ENCODE measurements at regions not wholly inside any gene's neighbourhood (a gene's known extent, or its start where the extent isn't known, plus 50 kb on each side); places are given as distances from the start of the nearest gene placed in this dataset.

DNA sequence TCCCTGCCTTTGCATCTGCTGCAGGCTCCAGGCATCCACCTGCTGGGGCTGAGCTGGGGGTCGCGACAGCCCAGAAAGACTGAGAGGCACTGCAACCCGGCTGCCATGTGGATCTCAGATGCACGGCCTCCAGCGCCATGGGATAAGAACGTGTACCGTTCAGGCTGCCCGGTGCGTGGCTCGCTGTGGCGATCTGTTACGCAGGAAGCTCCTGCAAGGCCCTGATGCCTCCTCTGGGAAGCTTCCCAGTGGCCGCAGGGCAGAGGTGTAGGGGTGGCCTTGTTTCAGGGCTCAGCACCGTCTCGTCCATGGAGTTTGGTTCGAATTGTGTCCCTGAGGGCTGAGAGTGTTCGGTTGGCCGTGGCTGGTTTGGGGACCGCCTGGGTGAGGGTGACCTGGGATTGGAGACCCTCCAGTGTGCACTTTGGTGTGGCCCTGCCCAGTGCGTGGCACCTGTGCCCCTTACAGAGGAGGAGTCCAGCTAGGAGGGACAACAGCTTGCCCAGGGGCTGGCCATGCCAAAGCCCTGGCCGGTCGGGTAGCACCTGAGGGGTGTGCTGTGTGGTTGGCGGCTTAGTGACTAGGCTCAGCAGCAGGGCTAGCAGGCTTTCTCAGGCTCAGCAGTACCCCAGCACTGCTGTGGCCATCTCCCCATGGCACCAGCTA is 1184.5 kb downstream of the BRD1 start:
- TF ChIP-seq, protein P1, sequence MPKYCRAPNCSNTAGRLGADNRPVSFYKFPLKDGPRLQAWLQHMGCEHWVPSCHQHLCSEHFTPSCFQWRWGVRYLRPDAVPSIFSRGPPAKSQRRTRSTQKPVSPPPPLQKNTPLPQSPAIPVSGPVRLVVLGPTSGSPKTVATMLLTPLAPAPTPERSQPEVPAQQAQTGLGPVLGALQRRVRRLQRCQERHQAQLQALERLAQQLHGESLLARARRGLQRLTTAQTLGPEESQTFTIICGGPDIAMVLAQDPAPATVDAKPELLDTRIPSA (CRISPR knock-in tag; IDR thresholded peaks at IDR 0.05; ENCODE audit: borderline replicate concordance) = no peak
- TF ChIP-seq, protein P2, sequence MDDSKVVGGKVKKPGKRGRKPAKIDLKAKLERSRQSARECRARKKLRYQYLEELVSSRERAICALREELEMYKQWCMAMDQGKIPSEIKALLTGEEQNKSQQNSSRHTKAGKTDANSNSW (CRISPR knock-in tag; IDR thresholded peaks at IDR 0.05; ENCODE audit: borderline replicate concordance) = no peak
- TF ChIP-seq, protein P3, sequence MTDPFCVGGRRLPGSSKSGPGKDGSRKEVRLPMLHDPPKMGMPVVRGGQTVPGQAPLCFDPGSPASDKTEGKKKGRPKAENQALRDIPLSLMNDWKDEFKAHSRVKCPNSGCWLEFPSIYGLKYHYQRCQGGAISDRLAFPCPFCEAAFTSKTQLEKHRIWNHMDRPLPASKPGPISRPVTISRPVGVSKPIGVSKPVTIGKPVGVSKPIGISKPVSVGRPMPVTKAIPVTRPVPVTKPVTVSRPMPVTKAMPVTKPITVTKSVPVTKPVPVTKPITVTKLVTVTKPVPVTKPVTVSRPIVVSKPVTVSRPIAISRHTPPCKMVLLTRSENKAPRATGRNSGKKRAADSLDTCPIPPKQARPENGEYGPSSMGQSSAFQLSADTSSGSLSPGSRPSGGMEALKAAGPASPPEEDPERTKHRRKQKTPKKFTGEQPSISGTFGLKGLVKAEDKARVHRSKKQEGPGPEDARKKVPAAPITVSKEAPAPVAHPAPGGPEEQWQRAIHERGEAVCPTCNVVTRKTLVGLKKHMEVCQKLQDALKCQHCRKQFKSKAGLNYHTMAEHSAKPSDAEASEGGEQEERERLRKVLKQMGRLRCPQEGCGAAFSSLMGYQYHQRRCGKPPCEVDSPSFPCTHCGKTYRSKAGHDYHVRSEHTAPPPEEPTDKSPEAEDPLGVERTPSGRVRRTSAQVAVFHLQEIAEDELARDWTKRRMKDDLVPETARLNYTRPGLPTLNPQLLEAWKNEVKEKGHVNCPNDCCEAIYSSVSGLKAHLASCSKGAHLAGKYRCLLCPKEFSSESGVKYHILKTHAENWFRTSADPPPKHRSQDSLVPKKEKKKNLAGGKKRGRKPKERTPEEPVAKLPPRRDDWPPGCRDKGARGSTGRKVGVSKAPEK (CRISPR knock-in tag; IDR thresholded peaks at IDR 0.05; ENCODE audit: borderline replicate concordance) = no peak
- TF ChIP-seq, protein P4, sequence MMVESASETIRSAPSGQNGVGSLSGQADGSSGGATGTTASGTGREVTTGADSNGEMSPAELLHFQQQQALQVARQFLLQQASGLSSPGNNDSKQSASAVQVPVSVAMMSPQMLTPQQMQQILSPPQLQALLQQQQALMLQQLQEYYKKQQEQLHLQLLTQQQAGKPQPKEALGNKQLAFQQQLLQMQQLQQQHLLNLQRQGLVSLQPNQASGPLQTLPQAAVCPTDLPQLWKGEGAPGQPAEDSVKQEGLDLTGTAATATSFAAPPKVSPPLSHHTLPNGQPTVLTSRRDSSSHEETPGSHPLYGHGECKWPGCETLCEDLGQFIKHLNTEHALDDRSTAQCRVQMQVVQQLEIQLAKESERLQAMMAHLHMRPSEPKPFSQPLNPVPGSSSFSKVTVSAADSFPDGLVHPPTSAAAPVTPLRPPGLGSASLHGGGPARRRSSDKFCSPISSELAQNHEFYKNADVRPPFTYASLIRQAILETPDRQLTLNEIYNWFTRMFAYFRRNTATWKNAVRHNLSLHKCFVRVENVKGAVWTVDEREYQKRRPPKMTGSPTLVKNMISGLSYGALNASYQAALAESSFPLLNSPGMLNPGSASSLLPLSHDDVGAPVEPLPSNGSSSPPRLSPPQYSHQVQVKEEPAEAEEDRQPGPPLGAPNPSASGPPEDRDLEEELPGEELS (CRISPR knock-in tag; IDR thresholded peaks at IDR 0.05) = no peak
- H3K4me1 ChIP-seq (ENCODE audit: insufficient read depth, low read length) = 0 out of 2 replicates have a peak, but pooled peaks cover 5% of the 10 kb centered on the region
- no peak overlapping the region for H3K9ac ChIP-seq (ENCODE audit: insufficient read depth, low read depth, low read length)
- CTCF ChIA-PET (ENCODE audit: low intra/inter-chr PET ratio, low total read pairs) = no interaction called here
- no peak overlapping the region for H3K4me3 ChIP-seq (replicated peaks in 1 of 3; ENCODE audit: insufficient read depth in 1 of 3, low read depth in 2 of 3, low read length in 3 of 3)
- no TSS peak for BruUV-seq (replicated peaks)
- 49% methylated on average over 6 of the region's 23 CpGs for WGBS (ENCODE audit: low lambda C conversion rate)
- no peaks in the 10 kb centered on the region; a peak in 2 of 5 replicates for H3K27me3 ChIP-seq (ENCODE audit: control insufficient read depth in 1 of 2, insufficient read depth in 2 of 2, low read length in 2 of 2)
- FAIRE-seq (no peak), DNase-seq (ENCODE audit: low spot score) (no peak), ATAC-seq (no peak)
- in situ Hi-C loops (cut with HindIII; ENCODE audit: extremely low pct_ligation_motif_present, low pct_unique_long_range_greater_than_20kb) = no loop called here
- no peaks in the 10 kb centered on the region for H3K36me3 ChIP-seq (replicated peaks in 1 of 2; ENCODE audit: control insufficient read depth in 1 of 2, insufficient read depth in 2 of 2, low read length in 2 of 2)
- no peak overlapping the region for H3K4me2 ChIP-seq (ENCODE audit: low read depth, low read length)
- POLR2A ChIA-PET = no interaction called here
- no peak overlapping the region for H3K27ac ChIP-seq (ENCODE audit: extremely low read length, insufficient read depth, low read length)
- H3K79me2 ChIP-seq (ENCODE audit: insufficient read depth, low read length) = no peaks in the 10 kb centered on the region
- H2AFZ ChIP-seq (ENCODE audit: low read length) = no peak overlapping the region
- no peaks in the 10 kb centered on the region for H4K20me1 ChIP-seq (ENCODE audit: insufficient read depth, low read length)
- intact Hi-C loops (cut with micrococcal nuclease; ENCODE audit: unreplicated experiment) = no loop called here
- no peaks in the 10 kb centered on the region for H3K9me3 ChIP-seq (ENCODE audit: low read length)

Data from HepG2 (cell line).